GM19395 (cell line): ENCODE measurements at regions not wholly inside any gene's neighbourhood (a gene's known extent, or its start where the extent isn't known, plus 50 kb on each side); places are given as distances from the start of the nearest gene placed in this dataset.
"Not testable (repeated sequence)": the region's sequence is repeated elsewhere in the genome, so short reads cannot be mapped to it uniquely, and the experiment has no call there.

Experiments
- ATAC-seq: cut with Tn5 transposase; IDR thresholded peaks from one replicate; pipeline ENCODE4 v1.9.1; 2021; ENCODE audit warnings: mild to moderate bottlenecking, moderate library complexity; ENCODE audit not compliant: unreplicated experiment

DNA sequence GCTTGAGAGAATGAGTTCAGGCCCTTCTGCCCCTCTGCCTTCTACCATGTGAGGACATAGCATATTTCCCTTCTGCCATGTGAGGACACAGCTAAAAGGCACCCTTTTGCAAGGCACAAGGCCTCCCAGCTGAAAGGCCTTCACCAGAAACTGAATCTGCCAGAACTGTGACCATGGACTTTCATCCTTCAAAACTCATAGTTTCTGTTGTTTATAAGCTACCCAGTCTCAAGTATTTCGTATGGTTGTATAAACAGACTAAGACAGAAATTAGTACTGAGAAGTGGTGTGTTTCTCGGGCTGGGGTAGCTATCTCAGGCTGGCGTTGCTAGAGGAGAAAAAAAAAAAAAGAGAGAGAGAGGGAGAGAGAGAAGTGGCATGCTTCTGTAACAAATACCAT lies 368.6 kb downstream of the DMRTA1 start:
- ATAC-seq = no peak

DNA sequence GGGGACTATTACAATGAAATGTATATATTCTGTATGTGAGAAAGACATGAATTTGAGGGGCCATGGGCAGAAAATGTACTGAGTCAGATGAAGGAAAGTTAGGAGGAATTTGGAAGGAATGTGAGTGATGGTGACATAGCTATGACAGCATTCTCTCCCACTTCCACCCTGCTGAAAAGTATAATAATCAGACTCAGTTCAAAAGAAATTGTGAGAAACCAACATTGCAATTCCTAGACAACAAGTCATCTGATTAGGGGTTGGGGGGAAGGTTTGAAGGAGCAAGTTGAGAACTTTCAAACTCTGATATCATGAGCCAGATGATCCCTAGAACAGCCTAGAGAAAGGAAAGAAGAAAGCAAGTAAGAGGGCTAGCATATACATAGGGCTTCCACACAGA lies 370.6 kb downstream of the DMRTA1 start:
- no peak for ATAC-seq

DNA sequence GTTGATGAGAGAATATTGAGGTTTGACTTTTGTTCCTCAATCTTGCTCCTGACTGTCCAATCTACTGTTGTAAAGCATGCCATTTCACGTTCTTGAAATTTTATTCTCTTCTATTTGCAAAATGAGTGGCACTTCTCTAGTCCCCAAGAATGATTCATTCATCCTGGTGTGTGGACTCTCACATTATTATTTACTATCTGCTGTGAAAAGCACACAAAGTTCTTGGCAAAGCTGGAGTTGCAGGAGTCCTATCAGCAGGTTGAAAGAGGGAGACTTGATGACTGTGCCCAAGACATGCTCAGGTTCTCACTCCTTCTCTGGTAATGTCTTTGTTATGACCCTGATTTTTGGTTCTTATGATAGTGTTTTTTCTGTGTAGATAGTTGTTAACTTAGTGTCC lies 382.6 kb downstream of the DMRTA1 start:
- ATAC-seq = no peak

DNA sequence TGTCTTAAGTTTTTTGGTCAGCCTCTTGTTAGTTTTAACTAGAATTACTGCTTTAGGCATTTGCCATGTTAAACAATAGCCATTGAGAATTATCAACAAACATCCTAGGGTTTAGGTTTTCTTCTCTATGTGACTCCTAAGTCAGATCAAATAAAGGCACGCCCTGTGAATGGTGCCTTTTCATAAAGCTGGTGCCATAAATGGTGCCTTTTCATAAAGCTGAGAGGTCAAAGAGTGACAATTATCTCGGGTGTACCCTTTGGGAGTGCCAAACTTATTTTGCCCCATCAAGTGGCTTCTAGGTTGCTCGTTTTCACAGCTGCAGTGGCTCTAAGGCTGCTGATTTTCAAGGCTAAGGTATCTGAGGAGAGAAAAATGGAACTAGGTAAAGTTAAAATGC lies 391.6 kb downstream of the DMRTA1 start:
- no peak for ATAC-seq

DNA sequence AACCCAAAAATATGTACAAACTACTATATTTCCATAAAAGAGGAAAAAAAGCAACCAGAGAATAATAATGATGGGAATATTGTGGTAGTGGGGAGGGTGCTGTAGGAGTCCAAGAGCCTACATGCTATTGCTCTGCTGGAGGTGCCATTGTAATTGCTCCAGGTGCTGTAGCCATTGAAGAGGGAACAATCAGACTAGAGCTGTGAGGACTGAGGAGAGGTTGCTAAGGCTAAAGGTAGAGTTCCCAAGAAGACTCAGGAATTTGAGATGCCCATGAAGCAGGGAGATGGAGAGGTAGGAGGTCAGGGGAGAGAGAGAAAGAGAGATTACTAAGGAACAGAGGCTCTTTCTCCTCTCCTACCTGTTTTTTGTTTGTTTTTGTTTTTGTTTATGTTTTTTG lies 394.0 kb downstream of the DMRTA1 start:
- no peak for ATAC-seq

DNA sequence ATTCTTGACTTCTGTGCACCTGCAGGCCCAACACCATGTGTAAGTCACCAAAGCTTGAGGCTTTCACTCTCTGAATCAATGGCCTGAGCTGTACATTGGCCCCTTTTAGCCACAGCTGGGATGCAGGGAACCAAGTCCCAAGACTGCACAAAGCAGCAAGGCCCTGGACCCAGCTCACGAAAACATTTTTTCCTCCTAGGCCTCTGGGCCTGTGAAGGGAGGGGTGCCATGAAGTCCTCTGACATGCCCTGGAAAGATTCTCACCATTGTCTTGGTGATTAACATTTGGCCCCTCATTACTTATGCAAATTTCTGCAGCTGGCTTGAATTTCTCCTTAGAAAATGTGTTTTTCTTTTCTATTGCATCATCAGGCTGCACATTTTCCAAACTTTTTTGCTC lies 398.6 kb downstream of the DMRTA1 start:
- ATAC-seq = not testable (repeated sequence)

DNA sequence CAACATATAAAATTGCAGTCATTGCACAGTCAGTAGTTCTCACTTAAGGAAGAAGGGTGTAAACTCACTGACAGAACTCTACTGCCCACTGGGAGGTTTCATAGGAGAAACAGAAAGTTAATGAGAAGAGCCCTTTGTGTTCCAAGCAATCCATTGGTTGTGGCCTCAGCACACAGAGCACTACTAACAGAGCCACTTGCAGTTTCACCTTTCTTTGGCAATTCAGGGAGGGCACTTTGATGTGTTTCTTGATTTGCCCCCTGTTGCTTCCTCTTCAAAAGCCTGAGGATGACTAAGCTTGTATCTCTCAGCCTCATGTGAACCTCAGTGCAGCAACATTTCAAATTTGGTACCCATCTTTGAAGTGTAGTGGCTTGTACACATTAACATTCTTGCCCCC lies 409.4 kb downstream of the DMRTA1 start:
- ATAC-seq = no peak

DNA sequence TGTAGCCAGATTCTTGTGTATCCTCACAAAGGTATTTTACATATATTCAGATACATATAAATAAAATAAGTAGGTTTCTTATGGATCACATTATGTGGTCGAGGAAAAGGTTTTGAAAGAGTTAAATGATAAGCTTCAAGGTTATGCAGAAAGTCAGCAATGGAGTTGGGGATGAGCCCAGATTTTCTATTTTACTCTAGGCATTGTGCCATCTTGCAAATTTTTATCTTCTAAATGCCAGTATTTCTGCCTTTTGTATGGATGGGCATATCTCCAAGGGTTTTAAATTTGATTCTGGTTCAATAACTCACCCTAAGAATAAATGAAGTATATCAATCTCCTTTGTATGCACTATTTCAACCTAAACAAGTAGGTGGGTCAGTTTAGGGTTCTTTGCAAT lies 410.7 kb downstream of the DMRTA1 start:
- no peak for ATAC-seq

DNA sequence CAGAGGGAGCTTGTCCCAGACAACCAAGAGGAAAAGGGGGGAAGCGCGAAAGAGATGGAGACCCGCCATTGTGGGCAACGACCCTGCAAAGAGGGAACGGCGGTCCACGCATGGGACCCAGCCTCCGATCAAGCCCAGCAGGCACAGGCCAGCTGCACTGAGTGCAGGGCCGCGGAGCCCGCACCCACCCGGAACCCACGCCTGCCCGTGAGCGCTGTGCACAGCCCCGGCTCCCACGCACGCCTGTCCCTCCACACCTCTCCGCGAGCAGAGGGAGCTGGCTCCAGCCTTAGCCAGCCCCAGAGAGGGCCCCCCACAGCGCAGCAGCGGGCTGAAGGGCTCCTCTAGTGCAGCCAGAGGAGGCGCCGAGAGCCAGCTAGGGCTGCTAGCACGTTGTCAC lies 416.5 kb downstream of the DMRTA1 start:
- no peak for ATAC-seq

DNA sequence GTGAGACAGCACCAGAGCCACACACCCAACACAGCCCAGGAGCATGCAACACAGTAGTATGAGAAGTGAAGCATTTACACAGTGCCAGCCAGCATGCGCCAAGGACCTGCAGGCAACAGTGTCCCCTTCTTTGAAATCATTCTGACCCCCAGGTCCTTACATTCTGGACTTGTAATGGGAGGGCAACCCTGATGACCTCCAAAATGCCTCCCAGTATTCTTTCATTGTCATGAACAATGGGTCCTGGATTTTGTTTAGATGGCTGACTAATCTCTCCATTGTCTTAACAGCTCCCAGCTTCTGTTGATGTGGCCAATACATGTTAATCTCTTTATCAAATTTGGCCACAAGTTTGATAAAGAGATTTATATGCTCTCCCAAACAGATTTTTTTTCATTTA lies 417.1 kb downstream of the DMRTA1 start:
- no peak for ATAC-seq

DNA sequence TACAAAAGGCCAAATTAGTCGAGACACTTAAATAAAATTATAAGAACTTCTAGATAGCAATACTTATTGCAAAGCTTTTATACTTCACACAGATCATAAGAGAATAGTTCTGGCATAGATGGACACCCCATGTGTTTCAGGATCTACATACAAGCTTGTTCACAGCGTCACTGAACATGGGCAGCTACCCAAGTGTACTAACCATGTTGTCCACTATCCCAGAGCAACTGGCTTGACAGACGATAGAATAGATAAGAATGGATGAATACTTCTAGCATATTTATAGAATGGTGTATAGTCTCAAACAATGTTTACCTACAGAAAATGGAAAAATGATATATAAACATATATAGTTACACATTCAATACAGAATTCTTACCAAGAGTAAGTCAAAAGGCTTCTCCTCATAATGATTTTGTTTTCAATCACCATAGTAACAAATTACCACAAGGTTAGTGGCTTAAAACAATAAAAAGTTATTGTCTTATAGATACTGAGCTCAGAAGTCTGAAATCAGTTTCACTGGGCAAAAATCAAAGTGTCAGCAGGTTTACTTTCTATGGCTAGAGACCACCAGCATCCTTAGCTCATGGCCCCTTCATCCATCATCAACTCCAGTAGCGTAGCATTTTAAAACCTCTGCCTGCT lies 446.7 kb downstream of the DMRTA1 start:
- ATAC-seq = no peak

DNA sequence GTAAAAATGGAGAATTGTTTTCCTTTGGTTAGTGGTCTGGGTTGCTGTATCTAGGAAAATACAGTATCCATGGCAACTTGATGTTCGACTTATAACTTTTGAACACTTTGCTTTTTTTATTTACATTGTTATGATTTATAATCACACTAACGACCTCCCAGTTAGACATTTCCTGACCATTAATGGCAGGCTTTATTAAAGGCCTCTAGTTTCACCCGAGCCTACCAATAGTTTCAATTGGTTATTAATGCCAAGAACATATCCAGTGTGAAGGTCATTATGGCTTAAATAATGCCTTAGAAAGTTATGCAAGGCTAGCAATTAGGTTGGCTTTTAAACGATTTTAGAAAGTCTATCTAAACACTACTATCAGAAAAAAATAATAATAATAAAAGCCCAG lies 452.0 kb downstream of the DMRTA1 start:
- ATAC-seq = no peak

DNA sequence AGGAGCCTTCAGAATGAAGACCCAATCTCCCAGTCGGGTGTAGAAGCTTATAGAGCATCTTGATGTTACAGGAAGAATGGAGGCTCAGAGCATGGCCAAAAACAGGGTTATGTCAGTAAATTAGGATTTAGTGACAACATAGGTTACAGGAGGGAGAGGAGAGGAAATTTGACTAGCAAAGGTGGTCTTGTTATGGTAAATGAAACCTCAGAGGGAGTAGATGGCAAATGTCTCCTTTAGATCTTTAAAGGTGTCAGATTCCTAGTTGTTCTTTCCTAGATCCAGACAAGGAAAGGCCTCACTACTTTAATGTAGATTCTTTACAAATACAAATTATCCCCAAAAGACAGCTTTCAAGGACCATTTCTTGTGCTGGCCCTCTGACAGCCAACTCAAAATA lies 465.0 kb downstream of the DMRTA1 start:
- no peak for ATAC-seq

DNA sequence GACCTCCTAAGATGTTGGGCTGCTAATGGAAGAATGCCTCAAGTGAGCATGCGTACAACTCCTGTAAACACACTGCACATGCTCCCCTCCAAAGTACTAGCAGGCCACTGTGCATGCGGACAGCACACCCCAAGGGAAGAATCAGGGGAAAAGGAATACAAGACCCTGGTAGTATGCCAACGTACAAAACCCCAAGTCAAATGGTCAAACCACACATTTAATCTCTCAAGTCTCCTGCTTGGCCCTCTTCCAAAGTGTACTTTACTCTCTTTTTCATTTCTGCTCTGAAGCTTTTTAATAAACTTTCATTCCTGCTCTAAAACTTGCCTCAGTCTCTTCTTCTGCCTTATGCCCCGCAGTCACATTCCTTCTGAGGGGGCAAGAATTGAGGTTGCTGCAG lies 466.4 kb downstream of the DMRTA1 start:
- ATAC-seq = no peak

DNA sequence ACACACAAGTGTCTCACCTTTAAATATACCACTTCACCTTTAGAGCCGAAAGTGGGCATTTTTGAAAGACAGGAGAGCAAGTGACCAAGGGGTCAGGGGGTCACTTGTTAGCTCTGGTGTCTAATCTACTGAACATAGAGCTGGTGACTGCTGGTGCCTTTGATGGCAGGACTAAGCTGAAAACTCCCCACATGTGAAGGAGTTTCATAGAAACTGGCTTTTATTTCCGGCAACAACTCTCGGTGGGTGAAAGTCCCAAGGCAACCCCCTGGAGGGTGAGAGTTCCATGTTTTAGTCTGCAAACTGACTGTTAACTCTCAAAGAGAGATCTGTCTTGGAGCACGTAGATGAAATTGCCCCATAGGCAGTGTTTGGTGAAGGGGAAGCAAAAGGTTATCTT lies 466.9 kb downstream of the DMRTA1 start:
- ATAC-seq = no peak

DNA sequence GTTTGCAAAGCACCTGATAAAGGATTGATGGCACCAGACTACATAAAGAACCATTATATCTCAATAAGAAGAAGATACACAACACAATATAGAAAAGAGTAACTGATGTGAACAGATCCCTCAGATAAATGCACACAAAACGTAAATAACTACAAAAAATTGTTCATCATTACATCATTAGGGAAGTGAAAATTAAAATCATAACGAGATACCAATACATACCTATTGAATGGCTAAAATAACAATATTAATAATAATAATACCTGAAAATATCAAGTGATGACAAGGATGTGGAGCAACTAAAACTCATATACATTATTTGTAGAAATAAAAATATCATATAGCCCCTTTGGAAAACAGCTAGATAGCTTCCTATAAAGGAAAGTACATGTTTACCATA lies 469.5 kb downstream of the DMRTA1 start:
- no peak for ATAC-seq

DNA sequence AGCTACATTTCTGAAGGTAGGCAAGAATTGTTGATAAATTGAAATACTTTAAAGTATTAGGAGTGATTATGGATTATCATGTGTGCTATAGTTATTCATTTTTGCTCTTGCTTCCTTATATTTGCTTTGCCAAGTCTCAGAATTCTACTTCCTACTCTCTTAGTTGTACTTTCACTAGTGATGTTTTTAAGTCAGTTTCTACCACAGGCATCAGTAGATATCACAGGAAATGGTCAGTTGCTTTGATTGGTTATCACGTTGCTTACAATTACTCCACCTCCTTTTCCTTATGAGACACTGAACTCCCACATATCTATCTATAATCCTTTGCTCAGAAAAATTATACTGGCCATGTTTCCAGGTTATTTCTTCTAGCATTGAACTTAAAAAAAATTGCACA lies 472.8 kb downstream of the DMRTA1 start:
- ATAC-seq = peak; percentile 61

DNA sequence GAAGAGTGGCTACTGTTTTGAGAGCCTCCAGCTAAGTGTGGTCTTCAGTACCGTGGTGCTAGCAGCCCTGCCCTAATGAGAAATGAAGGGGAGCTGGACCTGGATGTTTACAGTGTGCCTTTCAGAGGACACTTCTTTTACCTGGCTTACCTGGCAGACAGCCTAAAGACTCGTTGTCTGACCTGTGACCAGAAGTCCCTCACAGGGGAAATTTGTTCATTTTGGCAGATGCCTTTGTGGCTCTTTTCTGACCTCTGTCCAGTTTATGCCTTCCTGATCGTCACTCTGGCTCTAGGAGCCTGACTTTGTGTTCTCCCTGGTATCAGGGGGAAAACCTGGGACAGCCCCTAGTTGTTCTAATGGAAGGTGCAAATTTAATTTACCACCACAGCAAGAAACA lies 475.1 kb downstream of the DMRTA1 start:
- no peak for ATAC-seq

DNA sequence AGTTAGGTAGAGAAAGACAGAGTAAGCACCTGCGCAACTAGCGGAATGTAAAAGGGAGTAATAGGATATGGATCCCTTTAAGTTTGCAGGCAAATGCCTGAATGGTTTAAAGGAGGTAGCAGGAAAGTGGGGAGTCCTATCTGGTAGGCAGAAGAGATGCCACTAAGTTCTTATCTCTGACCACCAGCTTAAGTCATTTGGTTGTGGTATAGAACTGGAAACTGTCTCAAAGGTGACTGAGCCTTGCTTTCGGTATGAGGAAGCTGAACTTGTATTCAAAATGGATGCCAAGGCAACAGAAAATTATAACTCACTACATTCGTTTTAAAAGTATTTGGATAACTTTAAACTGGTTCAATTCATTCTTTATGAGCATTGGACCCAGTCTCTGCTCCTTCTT lies 475.6 kb downstream of the DMRTA1 start:
- ATAC-seq = no peak

DNA sequence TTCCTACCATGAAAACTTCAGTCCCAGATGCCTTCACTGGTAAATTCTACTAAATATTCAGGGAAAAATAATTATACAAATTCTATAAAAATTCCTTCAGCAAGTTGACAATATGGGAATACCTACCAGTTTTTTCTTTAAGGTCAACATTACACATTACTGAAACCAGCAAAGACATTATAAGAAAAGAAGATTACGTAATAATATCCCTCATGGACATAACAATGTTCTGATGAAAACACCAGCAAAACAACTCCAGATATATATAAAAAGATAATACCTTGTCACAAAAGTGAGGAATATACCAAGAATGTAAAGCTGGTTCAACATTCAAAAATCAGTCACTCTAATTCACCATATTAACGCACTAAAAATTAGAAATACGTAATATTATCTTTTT lies 507.9 kb downstream of the DMRTA1 start:
- ATAC-seq = no peak

DNA sequence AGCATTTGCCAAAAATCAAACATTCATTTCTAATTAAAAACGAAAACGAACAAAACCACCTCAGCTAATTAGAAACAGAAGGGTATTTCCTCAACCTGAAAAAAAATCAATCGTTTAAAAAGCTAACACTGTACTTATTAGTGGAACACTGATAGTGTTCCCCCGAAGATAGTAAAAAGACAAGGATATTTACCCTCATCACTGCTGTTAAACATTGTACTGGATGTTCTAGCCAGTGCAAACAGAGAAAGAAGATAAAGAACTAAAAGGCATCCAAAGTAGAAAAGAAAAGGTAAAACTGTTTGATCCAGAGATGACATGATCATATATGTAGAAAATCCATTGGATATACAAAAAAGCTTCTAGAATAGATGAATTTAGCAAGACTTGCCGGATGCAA lies 508.3 kb downstream of the DMRTA1 start:
- ATAC-seq = no peak

DNA sequence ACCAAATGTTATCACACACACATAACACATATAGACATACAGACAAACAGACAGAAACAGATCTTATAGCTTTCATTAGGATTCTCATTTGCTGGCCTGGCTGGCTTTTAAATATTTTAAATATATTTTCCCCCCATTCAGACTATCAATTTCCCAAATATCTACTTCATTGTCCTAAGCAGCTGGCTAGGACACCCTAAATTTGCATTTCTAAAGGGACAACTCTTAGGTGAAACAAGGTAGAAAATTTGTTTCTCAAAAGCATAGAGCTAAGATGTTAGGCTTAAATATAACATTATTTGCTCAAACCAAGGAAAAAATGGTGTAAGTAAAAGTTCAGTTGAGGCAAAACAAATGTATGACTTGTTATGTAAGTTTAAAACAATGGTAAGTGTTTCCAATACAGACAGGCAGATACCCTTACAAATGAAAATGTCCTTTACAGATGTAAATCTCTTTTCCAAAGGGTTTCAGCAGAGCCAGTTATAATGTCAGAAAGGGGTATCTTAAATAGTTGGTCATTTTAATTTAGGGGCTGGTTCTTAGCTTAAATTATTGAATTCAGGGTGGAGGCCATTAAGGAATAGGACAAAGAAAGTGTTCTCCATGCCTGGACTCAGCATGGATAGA lies 522.8 kb downstream of the DMRTA1 start:
- ATAC-seq = no peak

DNA sequence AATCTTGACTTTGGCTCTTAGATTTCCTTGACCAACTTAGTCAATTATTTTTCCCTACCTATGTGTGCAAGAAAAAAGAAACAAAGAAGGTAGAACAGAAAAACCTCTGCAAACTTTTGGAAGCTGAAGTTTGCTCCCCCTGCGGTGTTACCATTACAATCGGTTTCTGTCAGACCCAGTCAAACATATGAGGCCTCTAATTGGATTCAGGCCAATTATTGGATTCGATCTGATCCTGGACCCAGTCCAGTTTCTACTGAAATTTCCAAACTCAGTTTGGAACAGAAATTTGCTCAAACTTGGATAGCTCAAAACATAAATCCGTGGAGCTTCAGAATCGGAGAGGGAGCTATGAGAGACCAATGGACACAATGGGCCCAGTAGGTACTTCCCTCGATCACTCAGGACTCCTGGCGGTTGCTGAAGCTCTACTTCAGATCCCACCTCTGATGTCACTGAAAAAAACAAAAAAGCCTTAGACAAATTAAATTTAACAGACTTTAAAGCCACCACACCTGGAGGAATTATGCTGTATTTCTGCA lies 523.9 kb downstream of the DMRTA1 start:
- no peak for ATAC-seq
